DMS53 treated with DMSO at 0.1 percent for 48 hours (cell line): ENCODE measurements at regions not wholly inside any gene's neighbourhood (a gene's known extent, or its start where the extent isn't known, plus 50 kb on each side); places are given as distances from the start of the nearest gene placed in this dataset.

Source experiments
- DNase-seq: peaks from one replicate; lab custom pipeline; 2025; ENCODE audit not compliant: unreplicated experiment; lab: John Stamatoyannopoulos, UW

DNA sequence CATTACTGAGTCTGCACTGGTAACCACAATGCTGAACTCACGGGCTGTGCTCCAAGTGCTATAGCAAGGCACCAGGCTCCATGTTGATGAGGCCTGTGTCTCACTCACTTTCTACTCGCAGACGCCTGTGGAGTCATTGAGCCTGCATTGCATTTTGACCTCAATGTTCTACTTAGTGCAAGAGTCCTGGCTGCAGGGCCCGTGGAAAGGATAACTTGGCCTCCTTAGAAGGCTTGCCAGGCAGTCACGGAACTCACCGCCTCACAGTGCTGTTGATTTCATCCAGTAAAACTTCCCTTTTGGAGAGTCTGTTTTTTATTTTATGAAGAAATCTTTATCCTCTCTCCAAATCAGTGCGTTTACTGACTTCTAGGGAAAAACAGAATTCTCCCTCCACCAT is 290.4 kb downstream of the RNF144A start:
- no peak for DNase-seq

- DNase-seq, result no peak
These were observed 292.7 kb downstream of the RNF144A start for GRCh38 chr2:7209757-7210555.

DNA sequence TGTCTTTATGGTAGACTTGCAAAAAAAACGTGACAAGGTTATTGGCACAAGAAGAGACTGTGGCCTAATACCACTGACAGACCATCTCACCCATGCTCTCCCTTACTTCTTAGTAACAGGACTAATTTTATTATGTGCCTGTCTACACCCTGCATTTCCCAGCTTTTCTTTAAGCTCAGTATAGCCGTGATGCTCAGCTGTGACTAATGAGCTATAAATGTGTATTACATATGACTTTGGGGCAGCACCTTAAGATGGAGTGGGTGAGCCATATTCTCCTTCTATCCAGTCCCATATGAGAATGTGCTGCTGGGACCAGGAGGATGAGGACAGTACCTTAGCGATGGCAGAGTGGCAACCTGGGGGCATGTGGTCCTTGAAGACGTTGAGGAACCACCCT is 293.5 kb downstream of the RNF144A start:
- DNase-seq, result no peak

- no peak for DNase-seq
These were observed 308.6 kb downstream of the RNF144A start for GRCh38 chr2:7225848-7226247.

GRCh38 chr2:7226501-7226900 is 309.3 kb downstream of the RNF144A start:
- DNase-seq, result no peak

GRCh38 chr2:7233126-7233525 is 315.9 kb downstream of the RNF144A start:
- no peak for DNase-seq

GRCh38 chr2:7237466-7237865 is 320.3 kb downstream of the RNF144A start:
- DNase-seq, result no peak

GRCh38 chr2:7239078-7239477 is 321.9 kb downstream of the RNF144A start:
- no peak for DNase-seq

DNA sequence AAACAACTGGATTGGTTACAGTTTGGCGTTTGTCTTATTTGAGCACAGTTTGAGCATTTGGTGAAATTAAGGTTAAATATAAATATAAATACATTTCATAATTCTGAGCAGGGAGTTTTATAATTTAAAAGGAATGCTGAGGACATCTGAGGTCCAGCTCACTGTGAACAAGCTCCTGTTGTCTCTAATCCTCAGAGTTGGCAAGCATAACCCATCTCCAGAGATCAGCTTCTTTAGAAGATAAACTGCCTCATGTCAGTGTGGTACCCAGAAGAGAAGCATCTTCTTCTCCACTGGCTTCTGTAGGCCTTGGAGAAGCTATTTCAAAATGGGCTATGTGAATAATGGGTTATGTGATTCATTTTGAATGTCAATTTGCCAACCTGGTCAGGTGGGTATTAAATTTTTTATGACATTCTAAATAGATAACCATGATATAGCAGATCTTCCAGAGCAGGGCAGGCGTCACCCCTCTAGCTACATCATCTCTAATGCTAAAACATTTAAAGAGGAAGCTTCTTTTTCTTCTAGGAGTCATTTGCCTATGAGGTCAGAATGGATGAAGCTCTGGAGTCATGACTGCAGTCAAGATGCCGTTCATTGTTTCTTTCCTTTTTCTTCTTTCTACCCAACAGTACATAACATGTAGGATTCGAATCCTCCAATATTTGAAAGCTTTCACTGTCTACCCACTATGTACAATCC is 324.0 kb downstream of the RNF144A start:
- DNase-seq, result no peak

GRCh38 chr2:7242189-7242867 is 325.1 kb downstream of the RNF144A start:
- no peak for DNase-seq

DNA sequence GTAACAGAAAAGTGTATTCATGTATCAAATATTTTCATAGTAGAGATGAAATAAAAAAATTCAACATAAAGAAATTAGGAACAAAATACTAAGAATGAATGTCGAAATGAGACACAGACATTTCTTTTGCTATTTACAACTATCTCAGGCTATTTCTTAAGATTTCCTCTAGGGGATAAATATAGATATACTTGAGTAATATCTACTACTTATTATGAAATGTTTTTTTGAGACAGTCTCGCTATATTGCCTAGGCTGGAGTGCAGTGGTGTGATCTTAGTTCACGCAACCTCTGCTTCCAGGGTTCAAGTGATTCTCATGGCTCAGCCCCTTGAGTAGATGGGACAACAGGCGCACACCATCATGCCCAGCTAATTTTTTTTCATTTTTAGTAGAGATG is 326.1 kb downstream of the RNF144A start:
- no peak for DNase-seq

- no peak for DNase-seq
These were observed 339.2 kb downstream of the RNF144A start for GRCh38 chr2:7256377-7256776.

DNA sequence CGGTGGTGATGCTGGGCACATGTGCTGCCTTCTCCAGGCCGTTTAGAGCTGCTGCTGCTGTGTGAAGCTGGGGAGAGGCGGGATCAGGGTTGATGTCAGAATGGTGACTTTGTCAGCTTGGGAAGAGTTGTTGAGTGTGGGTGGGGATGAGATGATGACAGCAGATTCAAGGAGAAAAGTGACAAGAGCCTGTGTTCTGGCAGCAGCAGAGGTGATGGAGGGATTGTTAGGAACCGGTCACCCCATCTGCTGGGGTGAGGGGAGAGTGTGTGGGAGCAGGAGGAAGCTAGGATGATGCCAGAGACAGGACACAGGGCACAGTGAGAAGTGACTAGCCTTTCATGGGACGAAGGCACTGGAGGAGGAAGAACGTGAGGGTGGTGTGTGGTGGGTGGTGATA is 345.5 kb downstream of the RNF144A start:
- DNase-seq, result no peak

DNA sequence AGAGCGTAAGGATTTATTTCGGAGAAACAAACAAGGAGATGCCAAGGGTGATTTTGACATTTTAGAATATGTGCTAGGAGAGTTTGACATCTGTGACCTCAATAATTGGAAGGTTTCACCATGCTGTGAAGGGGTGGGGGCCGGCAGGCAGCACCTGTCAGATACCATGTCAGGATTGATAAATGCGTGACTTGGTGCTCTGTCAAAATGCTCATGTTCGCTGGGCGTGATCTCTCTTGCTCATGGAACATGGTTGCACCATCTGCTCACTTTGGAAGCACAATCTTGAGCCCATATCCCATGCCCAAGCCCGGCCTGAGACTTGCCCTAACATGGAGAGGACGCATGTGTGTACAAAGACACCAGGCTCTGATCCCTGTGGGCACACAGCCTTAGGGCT is 347.6 kb downstream of the RNF144A start:
- DNase-seq, result no peak

- no peak for DNase-seq
These were observed 348.1 kb downstream of the RNF144A start for GRCh38 chr2:7265286-7265685.

DNA sequence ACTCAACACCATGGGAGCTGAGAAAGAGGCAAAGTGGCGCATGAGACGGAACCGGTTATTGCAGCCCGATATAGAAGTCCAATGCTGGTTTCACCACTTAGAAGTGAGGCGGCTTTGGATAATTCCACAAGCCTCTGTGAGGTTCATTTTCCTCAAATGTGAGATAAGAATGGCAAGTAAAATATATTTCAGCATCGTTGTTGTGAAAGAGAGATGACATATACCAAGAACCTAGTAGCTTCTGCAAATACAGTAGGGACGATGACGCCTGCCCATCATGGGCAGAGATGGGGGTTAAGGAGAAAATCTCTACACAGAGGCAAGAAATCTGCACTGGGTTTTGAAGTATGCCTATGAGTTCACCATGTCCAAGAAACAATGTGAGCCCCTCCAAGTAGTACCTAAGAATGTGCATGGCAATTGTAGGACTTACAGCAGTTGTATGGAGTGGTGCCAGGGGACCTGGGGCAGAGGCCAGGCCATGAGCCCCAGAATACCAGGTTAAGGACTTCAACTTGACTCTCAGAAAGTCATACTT is 352.0 kb downstream of the RNF144A start:
- DNase-seq, result no peak

- no peak for DNase-seq
These were observed 352.8 kb downstream of the RNF144A start for GRCh38 chr2:7270011-7270431.

DNA sequence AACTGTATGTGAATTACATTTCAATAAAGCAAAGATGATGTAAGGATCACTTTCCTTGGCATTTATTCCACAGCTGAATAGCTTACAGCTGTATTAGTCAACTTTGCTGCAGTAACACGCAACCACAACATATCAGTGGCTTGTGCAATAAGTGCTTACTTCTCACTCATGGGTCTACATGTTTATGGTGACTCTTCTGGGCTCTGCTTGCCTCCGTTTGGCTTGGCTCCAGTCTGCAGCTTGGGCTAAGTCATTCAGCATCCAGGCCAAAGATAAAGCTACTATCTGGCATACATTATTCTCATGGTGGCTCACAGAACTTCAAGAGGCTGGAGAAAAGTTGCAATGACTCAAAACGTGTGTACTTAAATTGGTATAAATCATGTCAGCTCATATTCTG is 355.0 kb downstream of the RNF144A start:
- no peak for DNase-seq

GRCh38 chr2:7278984-7279383 is 361.8 kb downstream of the RNF144A start:
- DNase-seq, result no peak

DNA sequence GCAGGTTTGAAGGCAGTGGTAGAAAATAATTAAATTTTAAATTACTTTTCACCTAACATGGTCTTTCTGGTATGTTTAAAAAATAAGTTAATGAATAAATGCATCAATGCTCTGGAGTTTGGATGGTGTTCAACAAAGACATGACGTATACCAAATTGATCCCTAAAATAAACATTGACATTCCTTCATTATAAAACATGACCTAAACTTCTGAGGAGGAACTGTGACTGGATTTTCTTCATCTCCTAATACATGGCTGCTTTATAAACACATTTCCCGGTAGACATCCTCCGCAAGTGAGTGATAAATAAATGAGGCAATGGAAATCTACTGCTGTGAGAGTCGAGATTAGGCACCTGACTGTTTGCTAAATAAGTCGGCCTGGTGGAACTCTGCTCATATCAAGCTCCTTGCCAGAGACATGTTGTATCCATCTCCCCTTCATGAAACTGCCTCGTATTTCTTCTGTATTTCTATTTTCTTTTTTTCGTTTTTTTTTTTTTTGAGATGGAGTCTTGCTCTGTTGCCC is 362.3 kb downstream of the RNF144A start:
- no peak for DNase-seq

GRCh38 chr2:7280790-7281189 is 363.6 kb downstream of the RNF144A start:
- DNase-seq, result no peak
